NT2/D1 (cell line): ENCODE measurements at regions not wholly inside any gene's neighbourhood (a gene's known extent, or its start where the extent isn't known, plus 50 kb on each side); places are given as distances from the start of the nearest gene placed in this dataset.

Source experiments
- SUZ12 ChIP-seq: IDR thresholded peaks from 2 replicates; pipeline ENCODE4 v1.6.1; 2011; ENCODE audit not compliant: insufficient read length, insufficient read depth; ENCODE audit errors: extremely low read depth
- YY1 ChIP-seq: IDR thresholded peaks from 2 replicates; pipeline ENCODE4 v1.6.1; 2011; ENCODE audit not compliant: insufficient read length, insufficient read depth
- ZNF274 ChIP-seq: IDR thresholded peaks from 2 replicates; pipeline ENCODE4 v1.6.1; 2011; ENCODE audit warnings: mild to moderate bottlenecking, low read depth, low read length

GRCh38 chr7:424961-425793 is 94.5 kb downstream of the PDGFA start:
- TF ChIP-seq YY1 (no peak), SUZ12 (no peak), ZNF274 (no peak)
